OCI-LY7 (cell line): ENCODE measurements at regions not wholly inside any gene's neighbourhood (a gene's known extent, or its start where the extent isn't known, plus 50 kb on each side); places are given as distances from the start of the nearest gene placed in this dataset.
"Not testable (repeated sequence)": the region's sequence is repeated elsewhere in the genome, so short reads cannot be mapped to it uniquely, and the experiment has no call there.

ENCODE experiments used
- BruUV-seq: library from RNA; stranded (reverse); fragments of 400-500 nt; replicated peaks from 2 replicates; lab custom pipeline; 2021; lab: Mats Ljungman, UMichigan
- CTCF ChIA-PET: fragments of 300-600 bp; sonication (Branson Sonifier 250); formaldehyde crosslinking; loops from one replicate; lab custom pipeline; 2022; ENCODE audit warnings: antibody characterized with exemption; ENCODE audit not compliant: unreplicated experiment; lab: Charles Lee
- POLR2A ChIA-PET: fragments of 300-600 bp; sonication (Branson Sonifier 250); formaldehyde crosslinking; loops from one replicate; lab custom pipeline; 2022; ENCODE audit warnings: antibody characterized with exemption; lab: Charles Lee
- DNase-seq: peaks from one replicate; pipeline ENCODE4 v3.0.0-alpha.2; 2015; ENCODE audit warnings: low spot score
- H2AFZ ChIP-seq: fragments of 200-600 bp; sonication (generic), shearing (Covaris generic); 2 replicates; pipeline ENCODE4 v1.6.1; 2014; ENCODE audit warnings: mild to moderate bottlenecking, antibody characterized with exemption, low read length, moderate library complexity
- H3K27ac ChIP-seq: fragments of 200-600 bp; sonication (generic); 2 replicates; pipeline ENCODE4 v1.5.1; 2014; ENCODE audit warnings: mixed run types, low read depth, mild to moderate bottlenecking, moderate library complexity, low read length, inconsistent platforms; ENCODE audit not compliant: poor library complexity, severe bottlenecking
- H3K36me3 ChIP-seq: fragments of 200-600 bp; sonication (generic); 2 replicates; pipeline ENCODE4 v1.6.1; 2014; ENCODE audit warnings: mild to moderate bottlenecking, antibody characterized with exemption, low read length, moderate library complexity, mixed read lengths; ENCODE audit not compliant: insufficient read depth
- H3K4me1 ChIP-seq: fragments of 200-600 bp; sonication (generic); 2 replicates; pipeline ENCODE4 v1.5.1; 2014; ENCODE audit warnings: mild to moderate bottlenecking, low read length; ENCODE audit not compliant: insufficient read depth, poor library complexity, severe bottlenecking
- H3K4me2 ChIP-seq: fragments of 200-600 bp; sonication (generic); 2 replicates; pipeline ENCODE4 v1.6.1; 2014; ENCODE audit warnings: mild to moderate bottlenecking, low read length
- H3K4me3 ChIP-seq: fragments of 200-600 bp; sonication (generic); 2 replicates; pipeline ENCODE4 v1.5.1; 2014; ENCODE audit warnings: mild to moderate bottlenecking, low read depth, low read length; ENCODE audit not compliant: poor library complexity, severe bottlenecking
- H3K79me2 ChIP-seq: fragments of 200-600 bp; sonication (generic); 2 replicates; pipeline ENCODE4 v1.6.1; 2016; ENCODE audit warnings: low read depth, mild to moderate bottlenecking, low read length, moderate library complexity, mixed read lengths; ENCODE audit not compliant: insufficient read depth
- H3K9me2 ChIP-seq: fragments of 200-600 bp; sonication (generic); 2 replicates; pipeline ENCODE4 v1.6.1; 2016; ENCODE audit warnings: mild to moderate bottlenecking, low read length, mixed read lengths; ENCODE audit not compliant: insufficient read depth
- H3K9me3 ChIP-seq: fragments of 200-600 bp; sonication (generic); 2 replicates; pipeline ENCODE4 v1.6.1; 2014; ENCODE audit warnings: mild to moderate bottlenecking, mixed run types, low read length, mixed read lengths
- H4K20me1 ChIP-seq: fragments of 200-600 bp; sonication (generic); 2 replicates; pipeline ENCODE4 v1.6.1; 2014; ENCODE audit warnings: mild to moderate bottlenecking, antibody characterized with exemption, low read length, moderate library complexity, mixed read lengths; ENCODE audit not compliant: insufficient read depth
- EZH2phosphoT487 ChIP-seq: fragments of 200-600 bp; sonication (generic); IDR thresholded peaks from 2 replicates; pipeline ENCODE4 v1.6.1; 2018; ENCODE audit warnings: low read depth, borderline replicate concordance, mild to moderate bottlenecking, mixed run types, antibody characterized with exemption, low read length, moderate library complexity, mixed read lengths
- intact Hi-C: fragments of 100-400 bp; cut with micrococcal nuclease; formaldehyde crosslinking; loops from one replicate; pipeline ENCODE4 v1.10.0; 2022; ENCODE audit not compliant: unreplicated experiment
- TF ChIP-seq, protein P1 (sequence below): fragments of 200-600 bp; sonication (generic); conservative IDR thresholded peaks from 2 replicates; pipeline ENCODE4 v1.5.1; 2014; ENCODE audit warnings: mild to moderate bottlenecking, antibody characterized with exemption, low read length, moderate library complexity, mixed read lengths

DNA sequence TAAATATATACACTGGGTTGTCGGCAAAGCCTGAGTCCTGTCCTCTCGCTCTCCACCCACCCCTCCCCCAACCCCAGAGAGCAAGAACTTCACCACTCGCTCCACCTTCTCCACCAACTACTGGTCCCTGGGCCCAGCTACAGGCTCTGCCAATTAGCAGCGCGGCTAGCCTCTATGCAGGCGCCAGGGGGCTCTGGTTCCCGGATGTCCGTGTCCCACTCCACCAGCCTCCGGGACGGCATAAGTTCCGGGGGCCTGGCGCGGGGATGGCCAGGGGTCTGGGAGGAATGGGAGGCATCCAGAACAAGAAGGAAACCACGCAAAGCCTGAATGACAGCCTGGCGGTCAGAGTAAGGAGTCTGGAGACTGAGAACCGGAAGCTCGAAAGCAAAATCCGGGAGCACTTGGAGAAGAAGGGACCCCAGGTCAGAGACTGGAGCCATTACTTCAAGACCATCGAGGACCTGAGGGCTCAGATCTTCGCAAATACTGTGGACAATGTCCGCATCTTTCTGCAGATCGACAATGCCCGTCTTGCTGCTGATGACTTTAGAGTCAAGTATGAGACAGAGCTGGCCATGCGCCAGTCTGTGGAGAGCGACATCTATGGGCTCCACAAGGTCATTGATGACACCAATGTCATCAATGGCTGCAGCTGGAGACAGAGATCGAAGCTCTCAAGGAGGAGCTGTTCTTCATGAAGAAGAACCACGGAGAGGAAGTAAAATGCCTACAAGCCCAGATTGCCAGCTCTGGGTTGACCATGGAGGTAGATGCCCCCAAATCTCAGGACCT is 224.3 kb upstream of the ID4 start:
- CTCF ChIA-PET: interaction anchor here (0.6 to 1.7 kb wide), 4 partner anchors 9 to 399 kb away, joined by 3 to 7 read pairs (median 5); no protein-coding TSS in a partner anchor
- H3K79me2 ChIP-seq, H3K36me3 ChIP-seq, H4K20me1 ChIP-seq, H3K4me3 ChIP-seq, H3K27ac ChIP-seq, intact Hi-C loops, H3K9me2 ChIP-seq, H2AFZ ChIP-seq, BruUV-seq, DNase-seq, H3K4me1 ChIP-seq, H3K4me2 ChIP-seq: not testable (repeated sequence)
- H3K9me3 ChIP-seq: peaks cover 23% of the 10 kb centered on the region; the same call in 1 of the 2 replicates
- TF ChIP-seq, protein P1, sequence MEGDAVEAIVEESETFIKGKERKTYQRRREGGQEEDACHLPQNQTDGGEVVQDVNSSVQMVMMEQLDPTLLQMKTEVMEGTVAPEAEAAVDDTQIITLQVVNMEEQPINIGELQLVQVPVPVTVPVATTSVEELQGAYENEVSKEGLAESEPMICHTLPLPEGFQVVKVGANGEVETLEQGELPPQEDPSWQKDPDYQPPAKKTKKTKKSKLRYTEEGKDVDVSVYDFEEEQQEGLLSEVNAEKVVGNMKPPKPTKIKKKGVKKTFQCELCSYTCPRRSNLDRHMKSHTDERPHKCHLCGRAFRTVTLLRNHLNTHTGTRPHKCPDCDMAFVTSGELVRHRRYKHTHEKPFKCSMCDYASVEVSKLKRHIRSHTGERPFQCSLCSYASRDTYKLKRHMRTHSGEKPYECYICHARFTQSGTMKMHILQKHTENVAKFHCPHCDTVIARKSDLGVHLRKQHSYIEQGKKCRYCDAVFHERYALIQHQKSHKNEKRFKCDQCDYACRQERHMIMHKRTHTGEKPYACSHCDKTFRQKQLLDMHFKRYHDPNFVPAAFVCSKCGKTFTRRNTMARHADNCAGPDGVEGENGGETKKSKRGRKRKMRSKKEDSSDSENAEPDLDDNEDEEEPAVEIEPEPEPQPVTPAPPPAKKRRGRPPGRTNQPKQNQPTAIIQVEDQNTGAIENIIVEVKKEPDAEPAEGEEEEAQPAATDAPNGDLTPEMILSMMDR: peak; percentile 27; the same call in 1 of the 2 replicates
- POLR2A ChIA-PET: interaction anchor here (0.5 to 1.5 kb wide), 4 partner anchors 14 to 54 kb away, joined by 3 to 4 read pairs (median 3); no protein-coding TSS in a partner anchor

DNA sequence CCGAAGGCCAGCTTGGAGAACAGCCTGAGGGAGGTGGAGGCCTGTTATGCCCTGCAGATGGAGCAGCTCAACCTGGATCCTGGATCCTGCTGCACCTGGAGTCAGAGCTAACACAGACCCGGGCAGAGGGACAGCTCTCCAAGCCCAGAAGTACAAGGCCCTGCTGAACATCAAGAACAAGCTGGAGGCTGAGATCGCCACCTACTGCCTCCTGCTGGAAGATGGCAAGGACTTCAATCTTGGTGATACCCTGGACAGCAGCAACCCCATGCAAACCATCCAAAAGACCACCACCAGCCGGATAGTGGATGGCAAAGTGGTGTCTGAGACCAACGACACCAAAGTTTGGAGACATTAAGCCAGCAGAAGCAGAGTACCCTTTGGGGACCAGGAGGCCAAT is 223.5 kb upstream of the ID4 start:
- Histone ChIP-seq H3K36me3 (no peaks in the 10 kb centered on the region; the same call in 1 of the 2 replicates), H3K9me3 (peaks cover 23% of the 10 kb centered on the region; the same call in 1 of the 2 replicates), H3K4me3 (no peak overlapping the region), H3K79me2 (no peaks in the 10 kb centered on the region), H4K20me1 (no peaks in the 10 kb centered on the region), H2AFZ (no peak overlapping the region), H3K4me2 (no peak overlapping the region), H3K9me2 (no peaks in the 10 kb centered on the region), H3K4me1 (peaks cover 4% of the 10 kb centered on the region), H3K27ac (no peak overlapping the region)
- no peak for TF ChIP-seq EZH2phosphoT487
- TF ChIP-seq, protein P1: peak; percentile 23; the same call in 1 of the 2 replicates
- intact Hi-C loops: no loop called here
- BruUV-seq: no TSS peak
- POLR2A ChIA-PET: interaction anchor here (0.6 to 1.5 kb wide), 5 partner anchors 14 to 141 kb away, joined by 3 to 4 read pairs (median 3); no protein-coding TSS in a partner anchor
- DNase-seq: peak; percentile 22
- CTCF ChIA-PET: interaction anchor here (0.8 to 1.7 kb wide), 3 partner anchors 10 to 238 kb away, joined by 3 to 7 read pairs (median 4); no protein-coding TSS in a partner anchor

DNA sequence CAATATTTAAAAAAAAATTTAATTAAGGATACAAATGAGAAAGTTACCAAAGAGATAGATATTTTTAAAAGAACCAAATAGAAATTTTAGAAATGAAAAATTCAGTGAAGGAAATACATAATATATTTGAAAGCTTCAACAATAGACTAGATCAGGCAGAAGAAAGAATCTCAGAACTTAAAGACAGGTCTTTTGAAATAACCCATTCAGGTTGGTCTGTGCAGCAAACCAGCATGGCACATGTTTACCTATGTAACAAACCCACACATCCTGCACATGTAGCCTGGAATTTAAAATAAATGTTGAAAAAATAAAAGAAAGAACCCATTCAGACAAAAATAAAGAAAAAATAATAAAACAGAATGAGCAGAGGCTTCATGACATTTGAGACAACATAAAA is 221.1 kb upstream of the ID4 start:
- BruUV-seq: no TSS peak
- POLR2A ChIA-PET: no interaction called here

More for the DNA sequence above, 221.1 kb upstream of the ID4 start:
- no peaks in the 10 kb centered on the region for H4K20me1 ChIP-seq
- peak; percentile 33 for DNase-seq
- no peaks in the 10 kb centered on the region for H3K79me2 ChIP-seq
- no peaks in the 10 kb centered on the region; the same call in 1 of the 2 replicates for H3K36me3 ChIP-seq
- no peak overlapping the region for H3K27ac ChIP-seq
- no peak overlapping the region for H2AFZ ChIP-seq
- TF ChIP-seq, protein P1: no peak
- no peak for TF ChIP-seq EZH2phosphoT487
- no peak overlapping the region for H3K4me2 ChIP-seq
- H3K9me3 ChIP-seq: peaks cover 30% of the 10 kb centered on the region; the same call in 1 of the 2 replicates
- intact Hi-C loops: no loop called here
- H3K9me2 ChIP-seq: no peaks in the 10 kb centered on the region
- no peak overlapping the region for H3K4me3 ChIP-seq
- H3K4me1 ChIP-seq: peaks cover 4% of the 10 kb centered on the region
- CTCF ChIA-PET: no interaction called here
